Cerebellar cortex (tissue), 1 donor: ENCODE measurements at regions not wholly inside any gene's neighbourhood (a gene's known extent, or its start where the extent isn't known, plus 50 kb on each side); places are given as distances from the start of the nearest gene placed in this dataset.

ENCODE experiments used
- DNase-seq: peaks from one replicate; pipeline ENCODE4 v3.0.0-alpha.2; 2015; ENCODE audit warnings: low spot score

- peak; percentile 27 for DNase-seq
These were observed 648.3 kb upstream of the CFAP20DC start for GRCh38 chr3:59698091-59698490.

GRCh38 chr3:59696783-59697182 lies 647.0 kb upstream of the CFAP20DC start:
- DNase-seq = no peak

GRCh38 chr3:59695860-59696259 lies 646.0 kb upstream of the CFAP20DC start:
- DNase-seq = no peak

- no peak for DNase-seq
These were observed 642.3 kb upstream of the CFAP20DC start for GRCh38 chr3:59692117-59692516.

- peak; percentile 67 for DNase-seq
These were observed 641.1 kb upstream of the CFAP20DC start for GRCh38 chr3:59690886-59691285.

GRCh38 chr3:59688636-59689035 lies 638.8 kb upstream of the CFAP20DC start:
- no peak for DNase-seq

- no peak for DNase-seq
These were observed 635.6 kb upstream of the CFAP20DC start for GRCh38 chr3:59685432-59685831.

- no peak for DNase-seq
These were observed 634.9 kb upstream of the CFAP20DC start for GRCh38 chr3:59684766-59685165.

- no peak for DNase-seq
These were observed 631.1 kb upstream of the CFAP20DC start for GRCh38 chr3:59680919-59681318.

- no peak for DNase-seq
These were observed 628.2 kb upstream of the CFAP20DC start for GRCh38 chr3:59677747-59678702.

- DNase-seq = no peak
These were observed 625.7 kb upstream of the CFAP20DC start for GRCh38 chr3:59675495-59675894.

- no peak for DNase-seq
These were observed 613.4 kb upstream of the CFAP20DC start for GRCh38 chr3:59663076-59663850.

GRCh38 chr3:59660852-59661625 lies 611.2 kb upstream of the CFAP20DC start:
- DNase-seq = no peak

GRCh38 chr3:59660376-59660775 lies 610.6 kb upstream of the CFAP20DC start:
- no peak for DNase-seq

- no peak for DNase-seq
These were observed 609.9 kb upstream of the CFAP20DC start for GRCh38 chr3:59659755-59660154.

GRCh38 chr3:59658866-59659265 lies 609.0 kb upstream of the CFAP20DC start:
- no peak for DNase-seq

- DNase-seq = no peak
These were observed 608.4 kb upstream of the CFAP20DC start for GRCh38 chr3:59658274-59658673.

- DNase-seq = no peak
These were observed 605.7 kb upstream of the CFAP20DC start for GRCh38 chr3:59655418-59656015.

- peak; percentile 21 for DNase-seq
These were observed 604.9 kb upstream of the CFAP20DC start for GRCh38 chr3:59654480-59655417.

GRCh38 chr3:59654123-59654479 lies 604.3 kb upstream of the CFAP20DC start:
- no peak for DNase-seq
